Adrenal gland (tissue), 9 donors: ENCODE measurements at regions not wholly inside any gene's neighbourhood (a gene's known extent, or its start where the extent isn't known, plus 50 kb on each side); places are given as distances from the start of the nearest gene placed in this dataset.

Experiments
- DNase-seq, 7 donors: peaks; one replicate each; pipeline ENCODE4 v3.0.0-alpha.2; 2019 to 2020
- H3K27ac ChIP-seq, 5 donors: fragments of 200-600 bp; sonication (generic) in 4 of 5; 1 replicate in 3 of 5; 2 replicates in 2 of 5; pipeline versions ENCODE4 v1.5.1 to v1.8.0; 2016 to 2020; ENCODE audit warnings: mild to moderate bottlenecking in 1 of 5
- H3K27me3 ChIP-seq: fragments of 200-600 bp; 2 replicates; pipeline ENCODE4 v1.8.0; 2021
- H3K36me3 ChIP-seq, 2 donors: fragments of 200-600 bp; replicated peaks in 1 of 2; 1 replicate in 1 of 2; 2 replicates in 1 of 2; pipeline versions ENCODE4 v1.5.1 to v1.8.0; 2018 to 2022
- H3K4me1 ChIP-seq, 2 donors: fragments of 200-600 bp; replicated peaks in 1 of 2; 1 replicate in 1 of 2; 2 replicates in 1 of 2; pipeline versions ENCODE4 v1.5.1 to v1.8.0; 2018 to 2021
- H3K4me3 ChIP-seq, 4 donors: fragments of 200-600 bp; sonication (generic) in 3 of 4; one replicate each; pipeline ENCODE4 v1.5.1; 2016 to 2018
- H3K9me3 ChIP-seq, 3 donors: fragments of 200-600 bp; sonication (generic) in 1 of 3; replicated peaks in 1 of 3; 1 replicate in 2 of 3; 2 replicates in 1 of 3; pipeline versions ENCODE4 v1.5.1 to v1.8.0; 2016 to 2021
- POLR2A ChIP-seq, 2 donors: fragments of 450-650 bp; IDR thresholded peaks; one replicate each; pipeline ENCODE4 v1.6.1; 2017; ENCODE audit warnings: antibody characterized with exemption in 2 of 2, mild to moderate bottlenecking in 2 of 2, moderate library complexity in 1 of 2
- WGBS, 4 donors: extraction: QIAGEN DNeasy Blood & Tissue Kit in 2 of 4; methylation state at CpG; one replicate each; pipeline versions ENCODE4 v1.1.5 to v1.1.7; 2013 to 2017; 5-methylcytosine and 5-hydroxymethylcytosine counted together
- intact Hi-C, 2 donors: fragments of 100-400 bp; cut with DNase I; formaldehyde crosslinking; loops; one replicate each; pipeline versions ENCODE4 v1.14.1 to v1.15.0; 2022 to 2023
- TF ChIP-seq, protein P1 (sequence below), 6 experiments: fragments of 450-650 bp in 4 of 6; fragments of 200-600 bp in 2 of 6; sonication (generic) in 1 of 6; IDR thresholded peaks; 1 replicate in 5 of 6; 2 replicates in 1 of 6; pipeline versions ENCODE4 v1.5.1 to v1.8.0; 2016 to 2021; ENCODE audit warnings: antibody characterized with exemption in 6 of 6, mild to moderate bottlenecking in 2 of 6, moderate library complexity in 1 of 6
- donor health status: healthy with polysubstance abuse.
- donor health status: Bipolar disorder and iron deficiency.
- donor health status: DM: yes; HTN: yes; CAD: no.
- donor health status: DM: no; HTN: no; CAD: no.
- donor health status: DM: no; HTN: no; CAD: no.

DNA sequence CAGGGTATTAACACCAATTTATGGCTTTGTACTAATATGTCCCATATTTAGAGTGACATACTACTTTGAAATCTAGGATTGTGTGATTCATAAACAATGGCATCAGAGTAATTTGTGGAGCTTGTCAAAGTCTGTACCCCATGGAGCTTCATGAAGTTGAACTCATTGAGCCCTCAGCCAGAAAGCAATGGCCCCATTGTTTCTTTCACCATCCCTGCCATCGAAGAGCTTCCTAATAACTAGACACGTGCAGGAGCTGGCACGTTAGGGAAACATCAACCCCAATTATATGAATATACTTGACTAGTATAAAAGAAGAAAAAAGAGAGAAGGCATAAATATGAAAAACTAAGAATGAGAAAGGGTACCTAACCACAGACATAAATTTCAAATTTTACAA is 206.6 kb downstream of the CXCL12 start:
- H3K27ac ChIP-seq: no peak overlapping the region
- no peak overlapping the region for H3K4me3 ChIP-seq
- H3K36me3 ChIP-seq: no peaks in the 10 kb centered on the region
- intact Hi-C loops: no loop called here
- TF ChIP-seq, protein P1, sequence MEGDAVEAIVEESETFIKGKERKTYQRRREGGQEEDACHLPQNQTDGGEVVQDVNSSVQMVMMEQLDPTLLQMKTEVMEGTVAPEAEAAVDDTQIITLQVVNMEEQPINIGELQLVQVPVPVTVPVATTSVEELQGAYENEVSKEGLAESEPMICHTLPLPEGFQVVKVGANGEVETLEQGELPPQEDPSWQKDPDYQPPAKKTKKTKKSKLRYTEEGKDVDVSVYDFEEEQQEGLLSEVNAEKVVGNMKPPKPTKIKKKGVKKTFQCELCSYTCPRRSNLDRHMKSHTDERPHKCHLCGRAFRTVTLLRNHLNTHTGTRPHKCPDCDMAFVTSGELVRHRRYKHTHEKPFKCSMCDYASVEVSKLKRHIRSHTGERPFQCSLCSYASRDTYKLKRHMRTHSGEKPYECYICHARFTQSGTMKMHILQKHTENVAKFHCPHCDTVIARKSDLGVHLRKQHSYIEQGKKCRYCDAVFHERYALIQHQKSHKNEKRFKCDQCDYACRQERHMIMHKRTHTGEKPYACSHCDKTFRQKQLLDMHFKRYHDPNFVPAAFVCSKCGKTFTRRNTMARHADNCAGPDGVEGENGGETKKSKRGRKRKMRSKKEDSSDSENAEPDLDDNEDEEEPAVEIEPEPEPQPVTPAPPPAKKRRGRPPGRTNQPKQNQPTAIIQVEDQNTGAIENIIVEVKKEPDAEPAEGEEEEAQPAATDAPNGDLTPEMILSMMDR (IDR thresholded peaks at IDR 0.05): no peak
- no peak for TF ChIP-seq POLR2A (IDR thresholded peaks at IDR 0.05)
- H3K4me1 ChIP-seq: no peaks in the 10 kb centered on the region
- H3K9me3 ChIP-seq: no peaks in the 10 kb centered on the region
- WGBS, 4 donors: 73 to 90% (median 85%) methylated on average over 3 of the region's 3 CpGs
- no peak for DNase-seq
- H3K27me3 ChIP-seq: peaks cover 5% of the 10 kb centered on the region

DNA sequence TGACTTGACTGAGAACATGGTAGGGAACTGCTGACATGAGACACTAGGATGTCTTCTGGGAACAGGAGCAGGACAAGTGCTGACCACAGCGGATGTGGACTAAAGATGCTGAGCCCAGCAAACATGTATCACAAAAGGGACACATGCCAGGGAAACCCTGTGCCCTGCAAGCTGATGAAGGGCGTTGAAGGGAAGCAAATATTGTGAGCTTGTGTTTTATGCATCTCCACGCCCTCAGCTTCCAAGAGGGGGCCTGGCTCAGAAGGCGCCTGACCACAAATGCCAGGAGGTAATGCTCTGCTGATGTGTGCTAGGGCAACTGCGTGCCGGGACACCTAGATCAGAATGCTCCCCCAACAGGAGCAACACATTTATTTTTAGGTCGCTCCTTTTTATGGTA is 207.3 kb downstream of the CXCL12 start:
- Histone ChIP-seq H3K4me3 (no peak overlapping the region), H3K27me3 (peaks cover 5% of the 10 kb centered on the region), H3K9me3 (no peaks in the 10 kb centered on the region), H3K27ac (no peak overlapping the region), H3K36me3 (no peaks in the 10 kb centered on the region), H3K4me1 (no peaks in the 10 kb centered on the region)
- no peak for DNase-seq
- WGBS, 4 donors: 75 to 89% (median 78%) methylated on average over 7 of the region's 7 CpGs
- intact Hi-C loops: no loop called here
- TF ChIP-seq, protein P1 (IDR thresholded peaks at IDR 0.05): no peak
- TF ChIP-seq POLR2A (IDR thresholded peaks at IDR 0.05): no peak

DNA sequence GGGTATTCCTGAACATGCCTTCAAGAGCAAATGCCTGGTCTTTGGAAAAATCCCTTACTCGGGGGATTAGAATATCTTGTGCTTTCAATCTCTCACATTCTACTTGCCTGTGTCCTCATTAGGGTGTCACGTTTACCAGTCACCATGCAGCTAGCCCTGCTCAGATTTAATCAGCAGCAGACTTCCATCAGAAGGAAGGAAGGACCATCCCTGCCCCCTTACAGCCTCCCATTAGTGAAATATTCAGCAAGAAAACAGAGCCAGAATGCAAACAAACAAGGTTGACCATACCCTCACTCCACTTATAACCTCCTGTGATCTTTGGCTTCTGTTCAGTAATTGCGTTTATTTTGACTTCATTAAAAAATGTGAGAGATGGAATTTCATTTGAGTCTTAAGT is 208.6 kb downstream of the CXCL12 start:
- no peak for DNase-seq
- no peak overlapping the region for H3K27ac ChIP-seq
- H3K9me3 ChIP-seq: no peaks in the 10 kb centered on the region
- H3K4me3 ChIP-seq: no peak overlapping the region
- H3K4me1 ChIP-seq: no peaks in the 10 kb centered on the region
- TF ChIP-seq, protein P1 (IDR thresholded peaks at IDR 0.05): no peak
- no peak for TF ChIP-seq POLR2A (IDR thresholded peaks at IDR 0.05)
- H3K27me3 ChIP-seq: peaks cover 5% of the 10 kb centered on the region
- WGBS, 4 donors: 45 to 57% (median 52%) methylated on average over 3 of the region's 3 CpGs
- no peaks in the 10 kb centered on the region for H3K36me3 ChIP-seq
- intact Hi-C loops: no loop called here

DNA sequence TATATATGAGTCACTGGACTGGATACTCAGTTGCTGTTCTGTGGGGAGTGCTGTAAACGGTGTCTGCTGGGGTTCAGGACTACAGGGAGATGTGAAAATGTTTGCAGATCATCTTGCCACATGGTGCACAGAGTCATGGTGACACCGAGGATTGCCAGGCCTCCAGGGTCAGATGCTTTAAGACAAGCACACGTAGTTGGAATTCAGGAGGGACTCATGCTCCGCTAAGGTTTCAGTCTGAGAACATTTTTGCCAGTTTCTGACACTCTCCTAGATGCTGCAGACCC is 211.3 kb downstream of the CXCL12 start:
- intact Hi-C loops: no loop called here

More for the DNA sequence above, 211.3 kb downstream of the CXCL12 start:
- H3K27me3 ChIP-seq: no peaks in the 10 kb centered on the region
- H3K4me1 ChIP-seq: no peaks in the 10 kb centered on the region
- no peak for DNase-seq
- TF ChIP-seq, protein P1 (IDR thresholded peaks at IDR 0.05): no peak
- TF ChIP-seq POLR2A (IDR thresholded peaks at IDR 0.05): no peak
- no peak overlapping the region for H3K27ac ChIP-seq
- H3K4me3 ChIP-seq: no peak overlapping the region
- 75 to 86% (median 81%) methylated on average over 3 to 4 of the region's 4 CpGs for WGBS, 4 donors
- no peaks in the 10 kb centered on the region for H3K9me3 ChIP-seq
- no peaks in the 10 kb centered on the region for H3K36me3 ChIP-seq
